Activated B cell treated with CpG ODN at 0.5 μM for 24 hours (primary cell): ENCODE measurements at regions not wholly inside any gene's neighbourhood (a gene's known extent, or its start where the extent isn't known, plus 50 kb on each side); places are given as distances from the start of the nearest gene placed in this dataset.

Experiments
- ATAC-seq: fragments of 200-7000 bp; cut with Tn5 transposase; one replicate; pipeline ENCODE4 v1.10.0; 2021; ENCODE audit warnings: low read depth, mild to moderate bottlenecking, moderate library complexity
- CTCF ChIA-PET: fragments of 350-600 bp; sonication (Branson Sonifier 250); formaldehyde crosslinking; loops from one replicate; lab custom pipeline; 2021; ENCODE audit warnings: antibody characterized with exemption; lab: Charles Lee
- POLR2A ChIA-PET: fragments of 350-600 bp; sonication (Branson Sonifier 250); formaldehyde crosslinking; loops from one replicate; lab custom pipeline; 2021; ENCODE audit warnings: antibody characterized with exemption; lab: Charles Lee
- DNase-seq: peaks from one replicate; pipeline ENCODE4 v3.0.0; 2022
- H3K27ac Mint-ChIP-seq: one replicate; pipeline ENCODE4 v1.8.0; 2020; ENCODE audit warnings: mixed read lengths
- H3K27me3 Mint-ChIP-seq: one replicate; pipeline ENCODE4 v1.8.0; 2021; ENCODE audit warnings: mixed read lengths
- H3K36me3 Mint-ChIP-seq: one replicate; pipeline ENCODE4 v1.8.0; 2021; ENCODE audit warnings: low read depth, mixed read lengths
- H3K4me1 Mint-ChIP-seq: one replicate; pipeline ENCODE4 v1.8.0; 2021; ENCODE audit warnings: mixed read lengths
- H3K4me3 Mint-ChIP-seq: one replicate; pipeline ENCODE4 v1.8.0; 2020; ENCODE audit warnings: mild to moderate bottlenecking, mixed read lengths
- H3K9me3 Mint-ChIP-seq: one replicate; pipeline ENCODE4 v1.8.0; 2020; ENCODE audit warnings: mixed read lengths
- CTCF ChIP-seq: fragments of 200-600 bp; IDR thresholded peaks from one replicate; pipeline ENCODE4 v1.8.0; 2022; ENCODE audit warnings: antibody characterized with exemption, mild to moderate bottlenecking
- intact Hi-C: fragments of 100-400 bp; cut with micrococcal nuclease; formaldehyde crosslinking; loops from one replicate; pipeline ENCODE4 v1.15.1; 2024

GRCh38 chr2:9137379-9138150 is 69.0 kb upstream of the ASAP2 start:
- Mint-ChIP-seq H3K36me3 (no peaks in the 10 kb centered on the region), H3K9me3 (peaks cover 5% of the 10 kb centered on the region), H3K4me1 (peaks cover under 1% of the 10 kb centered on the region), H3K27ac (no peak overlapping the region), H3K27me3 (peaks cover 10% of the 10 kb centered on the region), H3K4me3 (no peak overlapping the region)
- TF ChIP-seq CTCF: no peak
- intact Hi-C loops: no loop called here
- ChIA-PET CTCF (interaction anchor here (0.6 kb wide), 1 partner anchor 250 kb away, joined by 3 read pairs; no protein-coding TSS in a partner anchor), POLR2A (no interaction called here)
- DNase-seq (no peak), ATAC-seq (no peak)

GRCh38 chr2:9135822-9136558 is 70.6 kb upstream of the ASAP2 start:
- H3K9me3 Mint-ChIP-seq: peaks cover 5% of the 10 kb centered on the region
- no peak overlapping the region for H3K4me3 Mint-ChIP-seq
- CTCF ChIA-PET: no interaction called here
- POLR2A ChIA-PET: no interaction called here
- no peak for ATAC-seq
- intact Hi-C loops: no loop called here
- no peak for DNase-seq
- H3K36me3 Mint-ChIP-seq: no peaks in the 10 kb centered on the region
- H3K27me3 Mint-ChIP-seq: peaks cover 4% of the 10 kb centered on the region
- TF ChIP-seq CTCF: no peak
- no peaks in the 10 kb centered on the region for H3K4me1 Mint-ChIP-seq
- no peak overlapping the region for H3K27ac Mint-ChIP-seq

- ChIA-PET CTCF (no interaction called here), POLR2A (no interaction called here)
- H3K9me3 Mint-ChIP-seq: peaks cover 6% of the 10 kb centered on the region
- no peaks in the 10 kb centered on the region for H3K36me3 Mint-ChIP-seq
- DNase-seq (no peak), ATAC-seq (no peak)
- no peak overlapping the region for H3K4me3 Mint-ChIP-seq
- H3K27ac Mint-ChIP-seq: no peak overlapping the region
- peaks cover 7% of the 10 kb centered on the region for H3K27me3 Mint-ChIP-seq
- no peak for TF ChIP-seq CTCF
- intact Hi-C loops: no loop called here
- no peaks in the 10 kb centered on the region for H3K4me1 Mint-ChIP-seq
Measured at GRCh38 chr2:9127316-9127715, 79.3 kb upstream of the ASAP2 start.

- H3K27ac Mint-ChIP-seq: no peak overlapping the region
Measured at GRCh38 chr2:9126540-9126939, 80.1 kb upstream of the ASAP2 start.

More at GRCh38 chr2:9126540-9126939, 80.1 kb upstream of the ASAP2 start:
- Mint-ChIP-seq H3K4me1 (no peaks in the 10 kb centered on the region), H3K27me3 (peaks cover 7% of the 10 kb centered on the region), H3K9me3 (peaks cover 6% of the 10 kb centered on the region), H3K4me3 (no peak overlapping the region), H3K36me3 (no peaks in the 10 kb centered on the region)
- CTCF ChIA-PET: no interaction called here
- DNase-seq (no peak), ATAC-seq (no peak)
- no peak for TF ChIP-seq CTCF
- intact Hi-C loops: no loop called here
- POLR2A ChIA-PET: no interaction called here
